ENCODE measurements at regions not wholly inside any gene's neighbourhood (a gene's known extent, or its start where the extent isn't known, plus 50 kb on each side); places are given as distances from the start of the nearest gene placed in this dataset.

DNA sequence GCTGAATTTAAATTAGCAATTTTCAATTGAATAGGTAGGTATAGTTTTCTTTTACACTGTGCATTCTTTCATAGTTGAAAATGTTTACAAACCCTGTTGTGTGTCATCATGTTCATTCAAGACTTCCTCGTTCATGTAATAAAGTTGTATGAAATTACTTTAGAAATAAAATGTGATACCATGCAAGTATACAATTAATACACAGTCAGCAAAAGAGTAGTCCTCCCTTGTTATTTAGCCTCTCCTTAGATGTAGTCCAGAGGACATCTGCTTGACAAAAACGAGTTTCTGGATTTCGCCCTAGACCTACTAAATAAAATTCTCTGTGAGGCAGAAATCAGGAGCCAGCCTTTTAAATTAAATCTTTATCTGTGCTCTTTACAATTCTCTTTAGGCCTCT, 231.6 kb downstream of the CXXC4 start:
- Histone ChIP-seq H3K9me2 (ENCODE audit: low read depth, low read length) (no peaks in the 10 kb centered on the region), H3K36me3 (ENCODE audit: insufficient read depth, low read length) (no peaks in the 10 kb centered on the region), H3K9me3 (ENCODE audit: low read length) (no peaks in the 10 kb centered on the region), H3F3A (ENCODE audit: insufficient read depth, low read length) (no peaks in the 10 kb centered on the region), H3K4me1 (ENCODE audit: insufficient read depth, low read length, severe bottlenecking) (no peaks in the 10 kb centered on the region), H3K27ac (ENCODE audit: low read depth, low read length, poor library complexity, severe bottlenecking) (no peak overlapping the region), H2AFZ (ENCODE audit: low read length) (no peak overlapping the region), H3K27me3 (ENCODE audit: insufficient read depth, low read length) (no peaks in the 10 kb centered on the region), H3K79me2 (ENCODE audit: insufficient read depth, low read length) (no peaks in the 10 kb centered on the region), H3K4me3 (ENCODE audit: low read depth, low read length, poor library complexity, severe bottlenecking) (no peak overlapping the region), H3K9ac (ENCODE audit: low read length) (no peak overlapping the region), H3K4me2 (ENCODE audit: low read length) (no peak overlapping the region), H4K20me1 (ENCODE audit: insufficient read depth, low read length) (no peaks in the 10 kb centered on the region)
- no peak for TF ChIP-seq EZH2 (IDR thresholded peaks at IDR 0.05; ENCODE audit: borderline replicate concordance, low read length)
- TF ChIP-seq, protein P1, sequence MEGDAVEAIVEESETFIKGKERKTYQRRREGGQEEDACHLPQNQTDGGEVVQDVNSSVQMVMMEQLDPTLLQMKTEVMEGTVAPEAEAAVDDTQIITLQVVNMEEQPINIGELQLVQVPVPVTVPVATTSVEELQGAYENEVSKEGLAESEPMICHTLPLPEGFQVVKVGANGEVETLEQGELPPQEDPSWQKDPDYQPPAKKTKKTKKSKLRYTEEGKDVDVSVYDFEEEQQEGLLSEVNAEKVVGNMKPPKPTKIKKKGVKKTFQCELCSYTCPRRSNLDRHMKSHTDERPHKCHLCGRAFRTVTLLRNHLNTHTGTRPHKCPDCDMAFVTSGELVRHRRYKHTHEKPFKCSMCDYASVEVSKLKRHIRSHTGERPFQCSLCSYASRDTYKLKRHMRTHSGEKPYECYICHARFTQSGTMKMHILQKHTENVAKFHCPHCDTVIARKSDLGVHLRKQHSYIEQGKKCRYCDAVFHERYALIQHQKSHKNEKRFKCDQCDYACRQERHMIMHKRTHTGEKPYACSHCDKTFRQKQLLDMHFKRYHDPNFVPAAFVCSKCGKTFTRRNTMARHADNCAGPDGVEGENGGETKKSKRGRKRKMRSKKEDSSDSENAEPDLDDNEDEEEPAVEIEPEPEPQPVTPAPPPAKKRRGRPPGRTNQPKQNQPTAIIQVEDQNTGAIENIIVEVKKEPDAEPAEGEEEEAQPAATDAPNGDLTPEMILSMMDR (IDR thresholded peaks at IDR 0.05; ENCODE audit: low read length) = no peak

DNA sequence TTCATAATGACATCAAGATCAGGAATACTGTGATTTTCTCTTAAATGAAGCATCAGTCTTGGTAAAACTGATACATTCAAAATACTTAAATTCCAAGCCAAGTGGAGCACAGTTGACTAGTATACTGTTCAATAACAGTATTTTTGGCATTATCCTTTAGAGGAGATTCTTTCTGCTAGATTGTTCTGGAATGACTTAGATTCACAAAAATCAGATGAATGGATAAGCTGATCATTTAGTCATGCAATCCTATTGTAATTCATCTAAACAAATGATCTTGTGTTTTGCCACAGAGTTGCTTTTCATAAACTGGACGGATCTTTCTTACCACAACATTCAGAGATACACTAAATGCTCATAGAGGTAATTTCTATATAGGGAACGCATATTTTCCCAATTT, 232.0 kb downstream of the CXXC4 start:
- no peak for TF ChIP-seq EZH2 (IDR thresholded peaks at IDR 0.05; ENCODE audit: borderline replicate concordance, low read length)
- Histone ChIP-seq H3K27ac (ENCODE audit: low read depth, low read length, poor library complexity, severe bottlenecking) (no peak overlapping the region), H3K79me2 (ENCODE audit: insufficient read depth, low read length) (no peaks in the 10 kb centered on the region), H3K4me3 (ENCODE audit: low read depth, low read length, poor library complexity, severe bottlenecking) (no peak overlapping the region), H3K4me2 (ENCODE audit: low read length) (no peak overlapping the region), H3K9ac (ENCODE audit: low read length) (no peak overlapping the region), H2AFZ (ENCODE audit: low read length) (no peak overlapping the region), H3K9me2 (ENCODE audit: low read depth, low read length) (no peaks in the 10 kb centered on the region), H3K9me3 (ENCODE audit: low read length) (no peaks in the 10 kb centered on the region), H3K27me3 (ENCODE audit: insufficient read depth, low read length) (no peaks in the 10 kb centered on the region), H3K4me1 (ENCODE audit: insufficient read depth, low read length, severe bottlenecking) (no peaks in the 10 kb centered on the region), H4K20me1 (ENCODE audit: insufficient read depth, low read length) (no peaks in the 10 kb centered on the region), H3K36me3 (ENCODE audit: insufficient read depth, low read length) (no peaks in the 10 kb centered on the region), H3F3A (ENCODE audit: insufficient read depth, low read length) (no peaks in the 10 kb centered on the region)

- Histone ChIP-seq H3K36me3 (ENCODE audit: insufficient read depth, low read length) (no peaks in the 10 kb centered on the region), H2AFZ (ENCODE audit: low read length) (no peak overlapping the region), H3F3A (ENCODE audit: insufficient read depth, low read length) (no peaks in the 10 kb centered on the region), H3K27me3 (ENCODE audit: insufficient read depth, low read length) (no peaks in the 10 kb centered on the region), H3K4me1 (ENCODE audit: insufficient read depth, low read length, severe bottlenecking) (no peaks in the 10 kb centered on the region), H3K4me3 (ENCODE audit: low read depth, low read length, poor library complexity, severe bottlenecking) (no peak overlapping the region), H3K9me3 (ENCODE audit: low read length) (no peaks in the 10 kb centered on the region), H3K9ac (ENCODE audit: low read length) (no peak overlapping the region), H3K4me2 (ENCODE audit: low read length) (no peak overlapping the region), H3K27ac (ENCODE audit: low read depth, low read length, poor library complexity, severe bottlenecking) (no peak overlapping the region), H3K79me2 (ENCODE audit: insufficient read depth, low read length) (no peaks in the 10 kb centered on the region), H3K9me2 (ENCODE audit: low read depth, low read length) (no peaks in the 10 kb centered on the region), H4K20me1 (ENCODE audit: insufficient read depth, low read length) (no peaks in the 10 kb centered on the region)
- TF ChIP-seq, protein P1 (IDR thresholded peaks at IDR 0.05; ENCODE audit: low read length) = no peak
- TF ChIP-seq EZH2 (IDR thresholded peaks at IDR 0.05; ENCODE audit: borderline replicate concordance, low read length) = no peak
Observed at GRCh38 chr4:104248726-104249125, 246.0 kb downstream of the CXXC4 start.

- no peak overlapping the region for H3K27ac ChIP-seq (ENCODE audit: low read depth, low read length, poor library complexity, severe bottlenecking)
- no peaks in the 10 kb centered on the region for H3K36me3 ChIP-seq (ENCODE audit: insufficient read depth, low read length)
- H3K9me3 ChIP-seq (ENCODE audit: low read length) = no peaks in the 10 kb centered on the region
- no peaks in the 10 kb centered on the region for H3K27me3 ChIP-seq (ENCODE audit: insufficient read depth, low read length)
- H3K79me2 ChIP-seq (ENCODE audit: insufficient read depth, low read length) = no peaks in the 10 kb centered on the region
- H3K9me2 ChIP-seq (ENCODE audit: low read depth, low read length) = no peaks in the 10 kb centered on the region
- H3K4me2 ChIP-seq (ENCODE audit: low read length) = no peak overlapping the region
- H3K9ac ChIP-seq (ENCODE audit: low read length) = no peak overlapping the region
- no peaks in the 10 kb centered on the region for H3F3A ChIP-seq (ENCODE audit: insufficient read depth, low read length)
- H3K4me1 ChIP-seq (ENCODE audit: insufficient read depth, low read length, severe bottlenecking) = no peaks in the 10 kb centered on the region
- no peak overlapping the region for H3K4me3 ChIP-seq (ENCODE audit: low read depth, low read length, poor library complexity, severe bottlenecking)
- TF ChIP-seq, protein P1 (IDR thresholded peaks at IDR 0.05; ENCODE audit: low read length) = no peak
- TF ChIP-seq EZH2 (IDR thresholded peaks at IDR 0.05; ENCODE audit: borderline replicate concordance, low read length) = no peak
- H4K20me1 ChIP-seq (ENCODE audit: insufficient read depth, low read length) = no peaks in the 10 kb centered on the region
- no peak overlapping the region for H2AFZ ChIP-seq (ENCODE audit: low read length)
Observed at GRCh38 chr4:104235967-104236366, 258.7 kb downstream of the CXXC4 start.

Data from OCI-LY1 (cell line).